ENCODE measurements at regions not wholly inside any gene's neighbourhood (a gene's known extent, or its start where the extent isn't known, plus 50 kb on each side); places are given as distances from the start of the nearest gene placed in this dataset.
A peak's percentile ranks its signal among the peaks of the same experiment; 100 is the strongest.
"Not testable (repeated sequence)": the region's sequence is repeated elsewhere in the genome, so short reads cannot be mapped to it uniquely, and the experiment has no call there.

DNA sequence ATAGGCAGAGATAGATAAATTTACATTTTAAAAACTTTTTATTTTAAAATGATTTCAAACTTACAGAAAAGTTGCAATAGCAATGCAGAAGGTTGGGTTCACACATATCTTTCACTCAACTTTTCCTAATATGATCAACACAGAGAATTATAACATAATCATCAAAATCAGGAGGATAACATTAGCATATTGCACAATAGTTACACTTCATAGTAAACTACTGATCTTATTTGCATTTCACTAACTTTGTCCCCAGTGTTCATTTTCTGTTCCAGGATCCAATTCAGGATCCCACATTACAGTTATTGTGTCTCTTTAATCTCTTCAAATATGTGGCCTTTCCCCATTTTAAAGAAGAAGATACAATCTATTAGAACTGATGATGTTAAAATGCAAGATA lies 115.4 kb upstream of the ETV6 start:
- FAIRE-seq (peak; percentile 41), DNase-seq (ENCODE audit: extremely low spot score, insufficient read length, low read depth) (no peak)

DNA sequence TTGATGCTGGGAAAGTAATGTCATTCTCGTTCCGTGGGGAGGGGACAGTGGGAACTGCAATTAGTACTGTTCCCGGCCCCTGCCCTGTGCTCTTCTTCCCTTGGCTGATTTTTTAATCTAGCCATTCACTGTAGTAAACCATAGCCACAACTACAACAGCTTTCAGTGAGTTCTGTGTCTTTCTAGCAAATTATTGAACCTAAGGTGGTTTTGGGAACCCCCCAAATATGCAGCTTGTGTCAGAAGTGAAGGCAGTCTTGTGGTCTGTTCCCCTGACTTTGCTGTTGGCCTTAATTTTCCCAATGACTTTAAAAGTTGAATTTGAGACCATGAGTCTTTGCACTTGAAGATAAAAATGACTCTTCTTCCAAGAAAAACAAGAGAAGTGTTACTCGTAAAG lies 114.3 kb upstream of the ETV6 start:
- DNase-seq (ENCODE audit: extremely low spot score, insufficient read length, low read depth) (no peak), FAIRE-seq (no peak)

DNA sequence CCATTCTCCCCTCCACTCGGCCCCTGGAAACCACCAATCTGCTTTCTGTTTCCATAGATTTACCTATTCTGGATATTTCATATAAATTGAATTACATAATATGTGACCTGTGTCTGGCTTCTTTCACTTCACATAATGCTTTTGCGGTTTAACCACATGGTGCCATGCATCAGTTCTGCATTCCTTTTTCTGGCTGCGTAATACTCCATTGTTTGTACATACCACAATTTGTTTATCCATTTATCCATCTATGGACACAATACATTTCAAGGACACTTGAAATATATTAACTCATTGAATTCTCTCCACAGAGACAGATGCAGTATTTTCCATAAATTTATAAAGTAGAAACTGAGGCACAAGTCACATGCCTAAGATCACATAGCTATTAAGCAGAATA lies 110.3 kb upstream of the ETV6 start:
- FAIRE-seq = no peak
- no peak for DNase-seq (ENCODE audit: extremely low spot score, insufficient read length, low read depth)

DNA sequence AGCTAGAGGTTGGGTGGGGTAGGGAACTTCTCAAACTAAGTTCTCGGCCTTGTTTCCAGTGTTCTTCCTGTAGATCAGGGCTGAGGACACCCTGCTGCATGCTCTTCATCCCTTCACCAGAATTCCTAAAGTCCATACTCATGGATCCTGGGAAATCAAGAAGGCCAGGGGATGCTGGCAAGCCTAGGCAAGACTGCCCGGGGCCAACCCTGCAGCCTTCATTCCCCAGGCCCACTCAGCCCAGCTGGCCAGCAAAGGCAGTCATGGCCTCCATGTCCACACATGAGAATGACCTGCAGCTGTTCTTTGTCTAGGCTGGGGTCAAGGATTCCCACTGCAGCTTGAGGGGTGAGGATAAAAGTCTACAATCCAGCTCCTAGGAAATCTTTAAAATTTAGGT lies 109.3 kb upstream of the ETV6 start:
- FAIRE-seq = no peak

DNA sequence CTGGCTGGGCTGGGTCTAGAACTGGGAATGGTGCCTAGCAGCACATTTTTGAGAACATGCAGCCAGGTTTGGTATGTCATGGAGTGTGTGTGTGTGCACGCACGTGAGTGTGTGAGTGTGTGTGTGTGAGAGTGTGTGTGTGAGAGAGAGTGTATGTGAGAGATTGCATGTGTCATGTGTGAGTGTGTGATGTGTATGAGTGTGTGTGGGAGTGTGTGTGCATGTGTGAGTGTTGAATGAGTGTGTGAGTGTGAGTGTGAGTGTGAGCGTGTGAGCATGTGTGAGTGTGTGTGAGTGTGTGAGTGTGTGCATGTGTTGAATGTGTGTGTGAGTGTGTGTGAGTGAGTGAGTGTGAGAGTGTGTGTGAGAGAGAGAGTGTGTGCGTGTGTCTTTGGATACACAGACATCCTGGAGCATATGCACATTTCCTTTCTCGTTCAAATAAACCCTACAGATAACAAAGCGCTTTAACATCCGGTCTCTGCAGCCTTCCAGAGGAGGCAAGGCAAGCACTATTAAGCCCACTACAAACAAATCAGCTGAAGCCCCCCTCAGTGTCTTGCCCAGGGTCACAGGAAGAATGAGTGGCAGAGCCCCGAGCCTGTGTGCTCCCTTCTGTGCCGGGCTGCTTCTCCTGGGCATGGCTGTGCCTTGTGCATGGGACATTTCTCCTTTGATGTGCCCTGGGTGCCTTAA lies 108.7 kb upstream of the ETV6 start:
- no peak for FAIRE-seq
- no peak for DNase-seq (ENCODE audit: extremely low spot score, insufficient read length, low read depth)

More for the DNA sequence above, 109.3 kb upstream of the ETV6 start:
- no peak for DNase-seq (ENCODE audit: extremely low spot score, insufficient read length, low read depth)

DNA sequence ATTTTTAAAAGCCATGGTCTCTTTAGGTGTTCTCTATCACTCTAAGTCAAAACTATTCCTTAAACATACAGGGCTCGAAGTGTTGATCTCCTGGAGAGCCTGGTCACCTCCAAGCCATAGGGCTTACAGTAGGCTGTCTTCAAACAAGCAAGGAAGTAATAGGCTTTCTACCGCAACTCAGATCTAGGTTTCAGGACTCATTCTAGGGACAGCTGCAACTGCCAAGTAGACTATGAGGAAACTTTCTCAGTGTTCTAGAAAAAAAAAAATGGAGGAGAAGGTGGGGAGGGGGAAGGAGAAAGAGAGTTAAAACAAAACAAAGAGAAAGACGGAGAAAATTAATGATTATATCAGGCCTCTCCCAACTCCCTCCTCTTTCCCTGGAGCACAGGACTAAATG lies 106.9 kb upstream of the ETV6 start:
- no peak for FAIRE-seq
- DNase-seq (ENCODE audit: extremely low spot score, insufficient read length, low read depth) = no peak

DNA sequence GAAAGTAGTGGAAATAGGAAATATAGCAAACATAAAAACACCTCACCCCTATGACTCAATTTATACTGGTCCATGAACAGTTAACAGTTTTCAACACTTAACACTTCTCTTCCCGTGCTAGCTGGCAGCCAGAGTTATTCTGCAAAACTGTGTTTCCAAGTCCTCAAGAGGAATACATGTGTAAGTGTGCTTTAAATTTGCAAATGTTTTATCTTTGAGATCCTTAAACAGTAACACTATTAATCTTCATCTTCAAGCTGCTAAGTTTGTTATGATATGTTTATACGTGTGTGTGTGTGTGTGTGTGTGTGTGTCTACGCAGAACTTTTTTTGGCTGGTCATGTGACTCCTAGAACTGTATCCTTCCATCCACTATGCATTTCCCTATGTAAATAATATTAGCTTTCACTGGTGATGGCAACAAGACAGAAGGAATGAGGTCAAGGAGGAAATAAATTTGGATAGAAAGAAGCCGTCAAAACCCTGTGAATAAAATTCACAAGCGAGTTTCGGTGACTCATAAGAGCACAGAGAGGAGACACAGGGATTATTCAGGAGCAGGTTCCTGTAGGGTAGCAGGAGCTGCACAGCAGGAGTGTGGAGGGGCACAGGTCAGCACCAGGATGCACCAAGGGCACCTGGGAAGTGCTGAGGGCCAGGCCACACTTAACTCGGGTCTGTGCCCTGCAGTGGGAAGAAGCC lies 105.9 kb upstream of the ETV6 start:
- DNase-seq (ENCODE audit: extremely low spot score, insufficient read length, low read depth) = no peak
- FAIRE-seq = no peak

DNA sequence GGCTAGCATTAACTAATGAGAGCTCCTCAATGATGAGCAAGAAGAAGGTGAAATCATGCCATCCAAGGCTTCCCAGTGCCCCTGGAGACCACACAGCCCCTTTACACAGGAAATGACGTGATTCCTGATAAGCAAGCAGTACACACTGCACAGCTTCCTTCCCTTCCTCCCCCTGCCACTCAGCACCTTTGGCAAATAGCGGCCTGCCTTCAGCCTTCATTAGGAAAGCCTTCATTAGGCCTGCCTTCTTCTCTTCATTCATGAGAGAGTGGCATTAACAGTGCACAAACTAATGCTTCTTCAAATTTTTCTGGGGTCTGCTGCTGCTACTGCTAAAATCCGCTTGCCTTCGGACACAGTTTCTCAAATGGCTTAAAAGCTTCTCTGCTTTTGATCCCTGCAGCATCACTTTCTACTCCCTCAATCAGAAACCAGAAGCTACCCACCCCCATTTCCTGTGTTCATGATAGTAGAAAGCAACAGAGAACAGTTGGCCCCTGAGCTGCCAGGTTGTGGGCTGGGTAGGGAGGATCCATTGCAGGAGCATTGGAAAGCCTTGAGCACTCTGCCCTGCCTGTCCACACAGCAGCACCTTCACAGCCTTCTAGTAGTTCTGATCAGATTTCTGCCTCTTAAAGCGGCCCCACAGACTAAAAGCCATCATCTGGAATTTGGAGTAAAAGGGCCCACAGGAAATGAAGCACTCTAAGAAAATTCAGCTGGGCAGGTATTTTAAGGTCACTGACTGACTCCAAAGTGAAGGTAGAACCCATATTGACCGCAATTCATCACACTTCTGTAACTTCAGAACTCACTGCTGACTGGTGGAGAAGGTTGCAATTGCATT lies 103.8 kb upstream of the ETV6 start:
- DNase-seq (ENCODE audit: extremely low spot score, insufficient read length, low read depth) = peak; percentile 42

DNA sequence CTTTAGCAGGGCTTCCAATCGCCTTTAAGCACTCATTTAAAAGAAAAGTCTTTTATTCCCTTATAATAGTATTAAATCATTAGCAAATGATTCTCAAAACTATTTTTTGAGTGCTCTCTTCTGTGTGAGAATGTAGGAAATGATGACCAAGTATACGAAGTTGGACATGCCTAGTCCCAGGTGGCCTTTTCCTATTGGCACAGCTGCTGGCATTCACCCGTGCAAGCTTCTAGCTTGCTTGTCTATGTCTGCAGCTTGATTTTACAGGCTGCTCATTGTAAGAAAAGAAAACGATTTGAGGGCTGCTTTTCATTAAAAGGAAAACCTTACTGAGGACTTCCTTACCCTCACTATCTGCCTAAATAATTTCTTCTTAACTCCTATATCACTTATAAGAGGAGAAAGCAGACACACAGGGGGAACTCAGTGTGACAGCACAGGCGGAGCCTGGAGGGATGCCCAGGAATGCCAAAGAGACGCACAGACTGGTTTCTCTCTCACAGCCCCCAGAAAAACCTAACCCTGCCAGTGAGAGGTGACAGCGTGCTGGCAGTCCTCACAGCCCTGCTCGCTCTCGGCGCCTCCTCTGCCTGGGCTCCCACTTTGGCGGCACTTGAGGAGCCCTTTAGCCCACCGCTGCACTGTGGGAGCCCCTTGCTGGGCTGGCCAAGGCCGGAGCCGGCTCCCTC lies 102.7 kb upstream of the ETV6 start:
- not testable (repeated sequence) for FAIRE-seq; DNase-seq (ENCODE audit: extremely low spot score, insufficient read length, low read depth)

More for the DNA sequence above, 103.8 kb upstream of the ETV6 start:
- FAIRE-seq = peak; percentile 90

DNA sequence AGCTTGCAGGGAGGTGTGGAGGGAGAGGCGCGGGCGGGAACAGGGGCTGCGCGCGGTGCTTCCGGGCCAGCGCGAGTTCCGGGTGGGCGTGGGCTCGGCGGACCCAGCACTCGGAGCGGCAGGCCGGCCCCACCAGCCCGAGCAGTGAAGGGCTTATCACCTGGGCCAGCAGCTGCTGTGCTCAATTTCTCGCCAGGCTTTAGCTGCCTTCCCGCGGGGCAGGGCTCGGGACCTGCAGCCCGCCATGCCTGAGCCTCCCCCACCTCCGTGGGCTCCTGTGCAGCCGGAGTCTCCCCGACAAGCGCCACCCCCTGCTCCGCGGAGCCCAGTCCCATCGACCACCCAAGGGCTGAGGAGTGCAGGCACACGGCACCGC lies 102.2 kb upstream of the ETV6 start:
- not testable (repeated sequence) for DNase-seq (ENCODE audit: extremely low spot score, insufficient read length, low read depth); FAIRE-seq

DNA sequence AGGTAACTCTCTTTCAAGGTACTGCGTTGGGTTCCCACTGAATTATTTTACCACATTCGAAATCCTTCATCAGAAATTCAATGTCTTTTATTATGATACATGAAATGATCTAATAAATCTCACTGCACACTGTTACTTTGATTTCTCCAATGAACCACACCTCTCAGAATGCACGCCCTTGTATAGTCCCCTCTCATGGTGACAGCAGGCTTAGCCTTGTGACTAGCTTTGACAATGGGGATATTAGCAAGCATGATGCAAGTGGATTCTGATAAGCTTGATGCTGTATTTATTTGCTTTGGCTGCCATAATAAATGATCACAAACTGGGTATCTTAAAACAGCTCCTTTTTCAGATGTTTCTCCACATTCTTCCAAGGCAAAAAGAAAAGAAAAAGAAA lies 100.4 kb upstream of the ETV6 start:
- FAIRE-seq (no peak), DNase-seq (ENCODE audit: extremely low spot score, insufficient read length, low read depth) (no peak)

DNA sequence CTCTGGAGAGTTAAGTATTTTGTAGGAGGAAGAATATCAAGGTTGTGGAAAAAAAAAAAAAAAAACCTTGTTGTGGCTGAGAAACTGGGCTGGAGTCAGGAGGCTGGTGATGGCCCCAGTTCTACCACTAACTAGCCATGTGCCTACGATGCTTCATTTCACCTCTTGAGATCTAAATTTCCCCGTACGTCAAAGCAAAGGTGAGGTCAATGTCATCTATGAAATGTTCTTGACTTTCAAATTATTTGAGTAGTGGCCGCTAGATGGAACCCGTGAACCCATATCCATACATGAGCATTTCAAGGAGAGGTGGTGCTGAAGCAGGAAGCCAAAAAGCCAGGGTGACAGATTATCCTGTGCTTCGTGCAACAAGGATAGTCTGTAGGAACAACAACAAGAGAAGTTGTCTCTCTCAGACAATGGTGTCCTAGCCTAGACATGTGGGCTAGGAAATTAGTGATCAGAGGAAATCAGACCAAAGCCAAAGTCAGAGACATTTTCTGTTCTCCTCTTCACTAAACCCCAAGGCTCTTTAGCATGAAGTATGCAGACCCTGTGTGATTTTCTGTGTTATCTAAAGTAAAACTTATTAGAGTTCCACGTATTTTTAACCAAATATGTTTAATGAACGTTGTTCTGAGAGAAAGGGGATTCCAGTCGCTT lies 95.5 kb upstream of the ETV6 start:
- DNase-seq (ENCODE audit: extremely low spot score, insufficient read length, low read depth) (peak; percentile 54), FAIRE-seq (peak; percentile 93)

DNA sequence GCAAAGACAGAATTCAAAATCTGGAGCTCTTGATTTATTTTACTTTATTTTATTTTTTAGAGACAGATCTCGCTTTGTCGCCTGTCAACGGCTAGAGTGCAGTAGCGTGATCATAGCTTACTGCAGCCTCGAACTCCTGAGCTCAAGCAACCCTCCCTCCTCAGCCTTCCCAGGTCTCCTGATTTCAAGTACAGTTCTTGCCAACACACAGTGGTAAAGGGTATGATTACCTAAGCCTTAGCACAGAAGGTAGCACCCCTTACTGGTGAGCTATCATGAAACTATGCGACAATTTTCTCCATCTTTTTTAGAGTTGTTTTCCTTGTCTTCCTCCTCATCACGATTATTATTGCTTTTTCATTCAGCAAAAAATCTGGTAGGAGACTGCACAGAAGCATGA lies 94.3 kb upstream of the ETV6 start:
- FAIRE-seq (no peak), DNase-seq (ENCODE audit: extremely low spot score, insufficient read length, low read depth) (no peak)

DNA sequence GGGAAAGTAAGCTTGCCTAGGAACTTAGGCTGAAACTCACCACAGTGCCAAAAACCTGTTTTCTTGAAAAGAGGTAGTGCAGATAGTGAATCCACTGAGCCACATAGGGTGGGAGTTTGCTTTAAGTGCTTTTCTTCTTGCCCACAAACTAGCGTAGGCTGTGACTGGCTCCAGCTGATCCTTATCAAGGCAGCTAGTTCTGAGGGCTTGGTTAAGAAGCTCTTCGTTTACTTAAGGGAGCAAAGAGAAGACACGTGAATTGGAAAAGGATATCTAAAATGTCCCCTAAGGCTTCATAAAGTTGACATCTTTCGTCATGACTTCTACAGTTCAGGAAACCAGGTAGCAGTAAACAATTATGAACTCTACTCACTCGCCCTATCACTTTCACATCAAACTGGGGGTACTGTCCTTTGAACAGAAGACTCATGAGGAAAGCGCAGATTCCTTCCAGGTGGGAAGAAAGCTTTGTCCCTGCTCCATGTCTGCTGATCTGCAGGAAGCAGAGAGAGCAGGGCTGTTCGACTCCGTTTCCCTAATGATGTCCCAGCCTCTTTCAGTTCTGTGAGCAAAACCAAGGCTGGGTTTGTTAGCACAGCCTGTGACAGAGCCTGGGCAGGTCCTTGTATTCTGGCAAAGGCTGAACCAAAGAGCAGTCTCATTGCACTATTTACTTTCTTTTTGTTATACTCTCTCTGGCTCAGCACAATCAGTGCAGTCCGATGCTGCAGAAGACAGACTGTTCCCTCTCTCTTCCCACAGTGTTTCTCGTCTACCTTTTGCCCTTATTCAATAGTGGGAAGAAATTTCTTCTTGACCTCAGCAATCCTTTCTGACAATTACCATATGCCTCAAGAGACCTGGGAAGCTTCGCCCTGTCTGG lies 93.5 kb upstream of the ETV6 start:
- no peak for DNase-seq (ENCODE audit: extremely low spot score, insufficient read length, low read depth)
- FAIRE-seq = peak; percentile 21

DNA sequence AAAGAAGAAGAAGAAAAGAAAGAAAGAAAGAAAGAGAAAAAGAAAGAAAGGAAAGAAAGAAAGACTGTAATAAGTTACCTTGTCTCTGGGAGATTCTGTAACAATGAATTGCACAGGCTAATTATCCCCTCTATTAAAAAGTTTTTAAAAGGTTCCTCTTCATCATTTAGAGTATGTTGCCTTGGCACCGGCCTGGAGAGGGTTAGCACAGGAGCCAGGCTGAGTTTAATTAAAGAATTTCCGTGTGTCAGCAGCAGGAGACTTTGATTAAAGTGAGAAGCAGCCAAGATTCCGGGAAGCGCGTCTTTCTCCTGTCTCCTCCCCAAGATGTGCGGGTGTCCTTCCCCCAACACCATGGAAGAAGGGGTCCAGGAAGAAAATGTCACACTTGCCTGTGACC lies 92.8 kb upstream of the ETV6 start:
- DNase-seq (ENCODE audit: extremely low spot score, insufficient read length, low read depth) (no peak), FAIRE-seq (no peak)

DNA sequence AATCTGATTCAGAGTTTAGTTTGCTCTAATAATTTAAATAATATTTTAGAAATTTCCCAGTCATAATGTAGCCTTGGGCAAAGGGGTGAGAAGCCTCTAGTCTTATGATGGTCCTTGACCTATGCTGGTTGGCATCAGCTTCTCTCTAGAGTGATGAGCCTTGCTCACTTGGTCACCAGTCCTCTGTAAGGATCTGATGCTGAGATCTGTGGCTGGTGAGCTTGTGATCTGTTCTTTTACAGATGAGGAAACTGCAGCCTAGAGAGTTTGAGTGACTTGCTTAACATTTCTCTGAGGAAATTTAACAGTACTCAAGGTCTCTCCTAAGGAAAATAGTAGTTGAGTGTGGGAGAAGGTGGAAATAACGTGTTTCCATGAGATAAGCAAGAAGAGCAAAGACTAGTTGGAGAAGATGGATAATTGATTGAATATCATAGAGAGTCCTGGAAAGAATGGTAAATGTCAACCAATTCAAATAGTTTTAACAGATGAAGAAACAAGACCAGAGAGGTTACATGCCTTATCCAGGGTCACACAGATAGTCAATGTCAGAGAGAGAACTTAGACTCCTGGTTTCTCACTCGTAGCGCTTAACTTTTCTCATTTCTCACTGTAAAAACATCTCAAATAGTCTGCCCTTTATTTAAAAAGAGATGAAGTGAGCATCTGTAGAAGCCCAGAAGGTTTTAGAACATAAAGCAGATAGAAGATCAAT lies 89.7 kb upstream of the ETV6 start:
- no peak for DNase-seq (ENCODE audit: extremely low spot score, insufficient read length, low read depth)
- no peak for FAIRE-seq

DNA sequence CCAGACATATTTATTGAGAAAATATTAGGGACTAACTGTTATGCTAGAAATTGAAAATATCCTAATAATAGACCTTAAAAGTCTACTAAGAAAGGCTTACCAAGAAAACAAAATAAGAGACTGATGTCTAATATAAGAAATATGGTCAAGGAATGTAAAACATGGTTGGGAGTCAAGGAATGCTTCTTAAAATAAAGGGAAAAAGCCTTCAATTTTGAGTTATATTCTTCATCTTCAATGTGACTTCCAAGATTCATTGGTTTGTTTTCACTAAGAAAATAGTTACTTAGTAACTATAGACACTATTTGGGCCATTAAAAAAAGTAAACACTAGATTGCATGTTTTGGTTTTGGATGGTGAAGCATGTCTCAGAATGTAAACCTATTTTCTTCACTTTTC lies 88.1 kb upstream of the ETV6 start:
- no peak for FAIRE-seq
- no peak for DNase-seq (ENCODE audit: extremely low spot score, insufficient read length, low read depth)
